Retinal pigment epithelial cell (primary cell): ENCODE measurements at regions not wholly inside any gene's neighbourhood (a gene's known extent, or its start where the extent isn't known, plus 50 kb on each side); places are given as distances from the start of the nearest gene placed in this dataset.

Experiments
- DNase-seq: peaks from one replicate; pipeline ENCODE4 v3.0.0-alpha.2; 2010; ENCODE audit warnings: low read depth
- H3K4me3 ChIP-seq: 2 replicates; pipeline ENCODE4 v1.5.1; 2011; ENCODE audit warnings: mild to moderate bottlenecking, low read length, control low read depth, moderate library complexity
- CTCF ChIP-seq: conservative IDR thresholded peaks from 2 replicates; pipeline ENCODE4 v1.5.1; 2011; ENCODE audit warnings: low read depth, low read length, control low read depth, inconsistent platforms

- TF ChIP-seq CTCF, result no peak
- H3K4me3 ChIP-seq, result no peak overlapping the region
- DNase-seq, result no peak
These were observed 308.8 kb downstream of the DOCK8 start for GRCh38 chr9:523444-523843.

- no peak for DNase-seq
- no peak overlapping the region for H3K4me3 ChIP-seq
- no peak for TF ChIP-seq CTCF
These were observed 309.3 kb downstream of the DOCK8 start for GRCh38 chr9:524008-524407.

GRCh38 chr9:526904-527591, 312.4 kb downstream of the DOCK8 start:
- no peak for TF ChIP-seq CTCF
- no peak for DNase-seq
- no peak overlapping the region for H3K4me3 ChIP-seq

- H3K4me3 ChIP-seq, result no peak overlapping the region
- no peak for DNase-seq
- TF ChIP-seq CTCF, result no peak
These were observed 311.8 kb upstream of the DMRT1 start for GRCh38 chr9:529731-530130.

- DNase-seq, result no peak
- no peak overlapping the region for H3K4me3 ChIP-seq
- no peak for TF ChIP-seq CTCF
These were observed 310.8 kb upstream of the DMRT1 start for GRCh38 chr9:530681-531080.

GRCh38 chr9:532707-533106, 308.8 kb upstream of the DMRT1 start:
- no peak for TF ChIP-seq CTCF
- no peak for DNase-seq

GRCh38 chr9:534886-535285, 306.6 kb upstream of the DMRT1 start:
- DNase-seq, result no peak
- TF ChIP-seq CTCF, result no peak
- H3K4me3 ChIP-seq, result no peak overlapping the region

More at GRCh38 chr9:532707-533106, 308.8 kb upstream of the DMRT1 start:
- H3K4me3 ChIP-seq, result no peak overlapping the region
